ENCODE measurements at regions not wholly inside any gene's neighbourhood (a gene's known extent, or its start where the extent isn't known, plus 50 kb on each side); places are given as distances from the start of the nearest gene placed in this dataset.
"Not testable (repeated sequence)": the region's sequence is repeated elsewhere in the genome, so short reads cannot be mapped to it uniquely, and the experiment has no call there.

DNA sequence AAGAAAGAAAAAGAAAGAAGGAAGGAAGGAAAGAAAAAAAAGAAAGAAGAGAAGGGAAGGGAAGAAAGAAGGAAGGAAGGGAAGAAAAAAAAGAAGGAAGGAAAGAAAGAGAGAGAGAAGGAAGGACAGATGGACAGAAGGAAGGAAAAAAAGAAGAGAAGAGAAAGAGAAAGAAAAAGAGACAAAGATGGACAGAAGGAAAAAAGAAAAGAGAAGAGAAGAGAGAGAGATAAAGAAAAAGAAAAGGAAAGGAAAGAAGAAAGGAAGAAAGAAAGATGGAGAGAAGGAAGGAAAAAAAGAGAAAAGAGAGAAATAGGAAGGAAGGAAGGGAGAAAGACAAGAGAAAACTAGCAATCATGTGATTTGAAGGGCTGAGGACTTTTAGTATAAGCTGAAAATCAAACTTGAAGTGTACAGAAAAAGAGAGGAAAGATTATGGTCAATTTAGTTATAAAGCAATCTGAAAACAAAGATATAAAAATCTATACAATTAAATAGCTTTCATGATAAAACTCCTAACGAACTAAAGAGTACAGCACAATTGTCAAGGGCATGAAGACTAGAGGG is 115.3 kb downstream of the LTN1 start:
- no peak for DNase-seq (ENCODE audit: low spot score)

DNA sequence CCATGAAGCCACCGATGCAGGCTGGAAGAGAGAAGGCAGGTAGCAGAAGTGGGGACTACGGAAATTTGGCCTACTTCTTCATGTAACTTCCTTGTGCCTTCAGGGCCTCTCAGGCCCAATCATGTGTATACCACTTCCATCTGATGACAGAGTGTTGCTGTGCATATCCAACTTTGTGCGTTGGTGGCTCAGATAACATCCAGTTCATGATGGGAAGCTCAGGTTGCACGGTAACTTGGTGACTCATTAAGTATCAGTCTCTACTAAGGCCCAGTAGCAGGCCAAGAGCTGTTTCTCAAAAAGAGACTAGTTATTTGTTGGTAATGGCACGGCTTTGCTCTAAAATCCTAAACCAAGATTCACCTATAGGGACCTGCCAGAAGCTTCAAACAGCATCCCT is 117.6 kb downstream of the LTN1 start:
- DNase-seq (ENCODE audit: low spot score): no peak

DNA sequence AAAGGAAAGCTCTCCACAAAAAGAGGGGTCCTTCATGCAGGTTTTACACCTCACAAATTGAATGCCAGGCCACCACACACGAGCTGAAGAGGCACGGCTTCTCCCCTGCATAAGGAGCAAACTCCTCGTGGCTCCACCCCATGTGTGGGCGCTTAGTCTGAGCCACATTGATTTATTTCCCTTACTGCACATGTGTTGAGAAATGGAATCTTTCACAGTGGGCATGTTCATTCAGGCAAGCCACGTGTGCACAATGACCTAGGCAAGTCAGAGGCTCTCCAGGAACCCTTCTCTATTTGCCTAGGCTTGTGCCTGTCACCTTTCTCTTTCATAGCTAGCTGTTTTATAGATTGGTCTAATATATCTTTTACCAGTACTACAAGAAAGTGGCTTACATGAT is 120.5 kb downstream of the LTN1 start:
- no peak for DNase-seq (ENCODE audit: low spot score)

- no peak for DNase-seq (ENCODE audit: low spot score)
Observed at GRCh38 chr21:28871388-28872010, 121.2 kb downstream of the LTN1 start.

GRCh38 chr21:28867401-28867800 is 125.3 kb downstream of the LTN1 start:
- DNase-seq (ENCODE audit: low spot score): no peak

DNA sequence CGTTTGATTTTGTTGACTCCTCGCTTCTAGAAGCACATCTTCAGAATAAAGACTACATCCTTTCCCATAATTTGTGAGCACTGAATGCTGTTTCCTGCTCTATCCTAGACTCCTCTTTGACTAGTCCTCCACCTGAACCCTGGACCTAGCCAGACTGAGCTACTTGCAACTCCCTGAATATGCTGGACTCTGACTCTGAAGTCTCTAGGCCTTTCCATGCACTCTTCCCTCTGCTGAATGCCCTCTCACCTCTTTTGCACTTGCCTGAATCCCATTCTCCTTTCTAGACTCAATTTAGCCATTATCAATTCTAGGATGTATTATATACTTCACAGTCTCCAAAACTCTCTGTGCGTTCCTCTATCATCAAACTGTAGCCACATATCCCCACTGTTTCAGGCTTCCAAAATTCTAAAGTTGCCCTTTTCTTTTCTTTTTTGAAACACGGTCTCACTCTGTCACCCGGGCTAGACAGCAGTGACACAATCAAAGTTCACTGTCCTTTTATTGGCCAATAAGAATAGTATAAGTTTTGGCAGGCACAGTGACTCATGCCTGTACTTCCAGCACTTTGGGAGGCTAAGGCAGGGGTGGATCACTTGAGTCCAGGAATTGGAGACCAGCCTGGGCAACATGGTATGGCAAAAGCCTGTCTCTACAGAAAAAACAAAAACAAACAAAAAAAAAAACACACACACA is 127.0 kb downstream of the LTN1 start:
- DNase-seq (ENCODE audit: low spot score): no peak

DNA sequence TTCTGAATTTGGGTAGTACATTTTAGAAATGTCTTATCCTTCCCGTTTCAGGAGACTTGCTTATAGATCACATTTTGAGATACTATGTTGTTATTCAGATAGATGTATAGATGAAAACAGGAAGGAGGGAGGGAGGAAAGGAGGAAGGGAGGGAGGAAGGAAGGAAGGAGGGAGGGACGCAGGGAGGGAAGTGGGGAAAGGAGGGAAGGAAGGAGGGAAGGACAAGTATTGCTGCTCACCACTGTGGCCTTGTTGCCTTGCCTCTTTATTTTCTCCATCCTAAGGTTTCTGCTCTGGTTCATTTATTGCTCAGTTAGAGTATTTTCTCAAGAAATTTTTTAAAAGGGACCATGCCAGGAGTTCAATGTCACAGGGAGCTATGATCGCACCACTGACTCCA is 134.3 kb downstream of the LTN1 start:
- DNase-seq (ENCODE audit: low spot score): no peak

DNA sequence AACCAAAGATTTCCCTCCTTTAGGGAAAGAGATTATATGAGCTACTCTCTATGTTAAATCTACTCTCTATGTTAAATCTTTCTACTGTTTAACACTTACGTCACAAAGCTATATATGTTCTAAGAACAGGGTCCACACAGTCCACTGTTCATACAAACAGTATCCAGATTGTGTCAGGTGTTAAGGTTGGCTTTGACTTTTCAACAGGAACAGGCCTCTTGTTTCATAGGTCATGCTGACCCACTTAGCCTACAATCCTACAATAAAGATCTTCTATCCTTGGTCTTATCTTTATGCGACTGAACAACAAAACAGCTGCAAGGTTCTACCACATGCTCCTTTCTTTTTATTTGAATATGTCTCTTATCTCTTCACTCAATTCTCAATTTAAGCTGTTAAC is 134.9 kb downstream of the LTN1 start:
- no peak for DNase-seq (ENCODE audit: low spot score)

DNA sequence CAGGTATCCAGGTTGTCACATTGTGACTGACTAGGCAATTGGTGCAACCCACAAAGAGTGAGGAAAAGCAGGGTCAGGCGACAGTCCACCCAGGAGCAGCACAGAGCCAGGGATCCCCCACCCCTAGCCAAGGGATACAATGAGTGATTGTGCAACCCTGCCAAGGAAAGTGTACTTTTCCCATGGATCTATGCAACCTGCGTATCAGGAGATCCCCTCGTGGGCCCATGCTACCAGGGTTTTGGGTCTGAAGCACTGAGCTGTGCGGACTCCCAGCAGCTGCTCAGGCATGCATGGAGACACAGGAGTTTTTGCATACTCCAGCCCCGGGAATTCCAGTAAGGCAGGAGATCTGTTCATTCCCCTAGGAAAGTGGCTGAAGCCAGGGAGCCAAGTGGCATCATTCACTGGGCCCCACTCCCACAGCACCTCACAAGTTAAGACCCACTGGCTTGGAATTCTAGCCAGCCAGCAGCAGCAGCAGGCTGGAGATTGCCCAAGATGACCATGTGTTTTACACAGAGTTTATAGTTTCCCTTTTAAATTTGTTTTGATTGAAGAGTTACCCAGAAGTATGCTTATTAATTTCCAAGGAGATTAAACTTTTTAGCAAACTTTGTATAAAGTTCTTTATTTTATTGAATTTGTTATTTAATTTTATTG is 136.0 kb downstream of the LTN1 start:
- no peak for DNase-seq (ENCODE audit: low spot score)

- DNase-seq (ENCODE audit: low spot score): no peak
Observed at GRCh38 chr21:28852706-28853105, 140.0 kb downstream of the LTN1 start.

DNA sequence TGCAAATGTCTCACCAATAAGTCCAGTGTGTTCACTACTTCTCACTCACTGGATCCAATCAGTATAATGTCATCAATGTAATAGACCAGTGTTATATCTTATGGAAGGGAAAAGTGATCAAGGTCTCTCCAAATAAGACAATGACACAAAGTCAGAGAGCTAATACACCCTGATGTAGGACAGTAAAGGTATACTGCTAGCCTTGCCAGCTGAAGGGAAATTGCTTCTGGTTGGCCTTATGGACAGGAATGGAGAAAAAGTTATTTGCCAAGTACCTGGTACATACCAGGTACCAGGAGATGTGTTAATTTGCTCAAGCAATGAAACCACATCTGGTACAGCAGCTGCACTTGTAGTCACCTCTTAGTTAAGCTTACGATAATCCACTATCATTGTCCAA is 141.0 kb downstream of the LTN1 start:
- DNase-seq (ENCODE audit: low spot score): no peak

DNA sequence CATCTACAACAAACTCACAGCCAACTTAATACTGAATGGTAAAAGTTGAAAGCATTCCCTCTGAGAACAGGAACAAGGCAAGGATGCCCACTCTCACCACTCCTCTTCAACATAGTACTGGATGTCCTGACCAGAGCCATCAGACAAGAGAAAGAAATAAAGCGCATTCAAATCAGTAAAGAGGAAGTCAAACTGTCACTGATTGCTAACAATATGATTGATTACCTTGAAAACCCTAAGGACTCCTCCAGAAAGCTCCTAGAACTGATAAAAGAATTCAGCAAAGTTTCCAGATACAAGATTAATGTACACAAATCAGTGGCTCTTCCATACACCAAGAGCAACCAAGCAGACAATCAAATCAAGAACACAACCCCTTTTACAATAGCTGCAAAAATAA is 153.4 kb downstream of the LTN1 start:
- not testable (repeated sequence) for DNase-seq (ENCODE audit: low spot score)

DNA sequence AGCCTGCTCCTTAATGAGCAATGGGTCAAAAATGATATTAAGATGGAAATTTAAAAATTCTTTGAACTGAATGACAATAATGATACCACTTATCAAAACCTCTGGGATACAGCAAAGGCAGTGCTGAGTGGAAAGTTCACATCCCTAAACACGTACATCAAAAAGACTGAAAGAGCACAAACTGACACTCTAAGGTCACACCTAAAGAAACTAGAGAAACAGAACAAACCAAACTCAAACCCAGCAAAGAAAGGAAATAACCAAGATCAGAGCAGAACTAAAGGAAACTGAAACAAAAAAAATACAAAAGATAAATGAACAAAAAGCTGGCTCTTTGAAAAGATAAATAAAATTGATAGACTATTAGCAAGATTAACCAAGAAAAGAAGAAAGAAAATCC is 155.3 kb downstream of the LTN1 start:
- DNase-seq (ENCODE audit: low spot score): not testable (repeated sequence)

GRCh38 chr21:28836588-28836987 is 156.1 kb downstream of the LTN1 start:
- not testable (repeated sequence) for DNase-seq (ENCODE audit: low spot score)

- DNase-seq (ENCODE audit: low spot score): no peak
Observed at GRCh38 chr21:28834335-28835238, 158.1 kb downstream of the LTN1 start.

GRCh38 chr21:28833609-28834008 is 159.1 kb downstream of the LTN1 start:
- no peak for DNase-seq (ENCODE audit: low spot score)

GRCh38 chr21:28833182-28833581 is 159.5 kb downstream of the LTN1 start:
- no peak for DNase-seq (ENCODE audit: low spot score)

GRCh38 chr21:28832715-28833061 is 160.0 kb downstream of the LTN1 start:
- no peak for DNase-seq (ENCODE audit: low spot score)

- no peak for DNase-seq (ENCODE audit: low spot score)
Observed at GRCh38 chr21:28832013-28832714, 160.5 kb downstream of the LTN1 start.

DNA sequence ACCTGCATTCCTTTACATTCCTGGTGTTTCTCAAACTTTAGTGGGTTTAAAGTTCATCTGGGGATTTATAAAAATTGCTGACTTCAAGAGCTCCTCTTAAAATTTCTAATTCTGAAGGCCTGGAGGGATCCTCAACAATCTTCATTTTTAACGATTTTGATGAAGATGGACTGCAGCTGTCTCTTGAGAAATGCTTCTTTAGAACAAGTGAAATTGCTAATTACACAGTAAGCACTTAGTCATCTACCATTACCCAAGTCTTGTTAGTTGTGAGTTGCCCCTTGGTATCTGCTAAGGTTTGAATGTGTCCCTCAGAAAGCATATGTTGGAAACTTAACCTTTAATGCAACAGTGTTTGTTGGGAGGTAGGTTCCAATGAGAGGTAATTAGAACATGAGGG is 163.7 kb downstream of the LTN1 start:
- no peak for DNase-seq (ENCODE audit: low spot score)

DNA sequence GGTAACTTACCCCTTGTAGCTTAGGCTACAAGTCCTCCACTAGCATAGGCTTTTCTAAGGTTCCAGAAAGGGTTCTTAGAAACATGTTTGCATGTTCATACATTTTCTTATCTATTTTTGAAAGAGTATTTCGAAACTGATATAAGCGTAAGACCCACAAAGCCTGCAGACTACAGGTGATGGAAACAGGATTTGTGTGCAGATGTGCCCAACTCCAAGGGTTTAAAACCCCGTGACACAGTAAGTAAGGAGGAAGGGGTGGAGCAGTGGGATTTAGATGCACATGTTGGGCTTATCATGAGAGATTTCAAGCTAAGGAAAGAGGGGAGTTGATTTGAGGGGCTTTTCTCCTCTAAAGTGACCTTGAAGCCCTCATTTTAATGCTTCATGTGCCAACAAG is 164.7 kb downstream of the LTN1 start:
- no peak for DNase-seq (ENCODE audit: low spot score)

- no peak for DNase-seq (ENCODE audit: low spot score)
Observed at GRCh38 chr21:28827422-28827821, 165.3 kb downstream of the LTN1 start.
